Neural cell (in vitro differentiated cells): ENCODE measurements at regions not wholly inside any gene's neighbourhood (a gene's known extent, or its start where the extent isn't known, plus 50 kb on each side); places are given as distances from the start of the nearest gene placed in this dataset.

Experiments used
- H2AFZ ChIP-seq: fragments of 200-600, 300-800 bp; sonication (generic), shearing (Covaris generic); 2 replicates; pipeline ENCODE4 v1.6.0; 2014; ENCODE audit warnings: low read depth, mild to moderate bottlenecking, antibody characterized with exemption, low read length, moderate library complexity
- H3F3A ChIP-seq: fragments of 200-600 bp; shearing (Covaris generic); 2 replicates; pipeline ENCODE4 v1.6.1; 2016; ENCODE audit warnings: mild to moderate bottlenecking, moderate library complexity, mixed read lengths, antibody characterized with exemption, low read length; ENCODE audit not compliant: insufficient read depth, poor library complexity, severe bottlenecking
- H3K27ac ChIP-seq: fragments of 200-600, 300-800 bp; sonication (generic), shearing (Covaris generic); 2 replicates; pipeline ENCODE4 v1.5.1; 2014; ENCODE audit warnings: mild to moderate bottlenecking, low read length, moderate library complexity
- H3K27me3 ChIP-seq: fragments of 300-800, 200-600 bp; sonication (generic), shearing (Covaris generic); 2 replicates; pipeline ENCODE4 v1.6.0; 2014; ENCODE audit warnings: mild to moderate bottlenecking, low read depth, low read length, moderate library complexity; ENCODE audit not compliant: insufficient read depth
- H3K36me3 ChIP-seq: fragments of 300-800, 200-600 bp; sonication (generic), shearing (Covaris generic); 2 replicates; pipeline ENCODE4 v1.5.1; 2014; ENCODE audit warnings: mild to moderate bottlenecking, antibody characterized with exemption, low read length, moderate library complexity; ENCODE audit not compliant: insufficient read depth
- H3K4me2 ChIP-seq: fragments of 300-800, 200-600 bp; sonication (generic), shearing (Covaris generic); 2 replicates; pipeline ENCODE4 v1.6.0; 2014; ENCODE audit warnings: mild to moderate bottlenecking, low read length
- H3K4me3 ChIP-seq: fragments of 300-800, 200-600 bp; sonication (generic), shearing (Covaris generic); 2 replicates; pipeline ENCODE4 v1.5.1; 2014; ENCODE audit warnings: mild to moderate bottlenecking, low read length, moderate library complexity
- H3K79me2 ChIP-seq: fragments of 200-600 bp; shearing (Covaris generic); replicated peaks from 2 replicates; pipeline ENCODE4 v1.6.0; 2014; ENCODE audit warnings: mild to moderate bottlenecking, low read length, moderate library complexity; ENCODE audit not compliant: insufficient read depth
- H3K9ac ChIP-seq: fragments of 300-800, 200-600 bp; sonication (generic), shearing (Covaris generic); 2 replicates; pipeline ENCODE4 v1.6.1; 2016; ENCODE audit warnings: mild to moderate bottlenecking, low read length, mixed read lengths
- H3K9me2 ChIP-seq: fragments of 200-600 bp; shearing (Covaris generic); 2 replicates; pipeline ENCODE4 v1.6.1; 2016; ENCODE audit warnings: mild to moderate bottlenecking, low read length, mixed read lengths; ENCODE audit not compliant: insufficient read depth
- H3K9me3 ChIP-seq: fragments of 200-600, 300-800 bp; sonication (generic), shearing (Covaris generic); 2 replicates; pipeline ENCODE4 v1.6.1; 2016; ENCODE audit warnings: mild to moderate bottlenecking, mixed run types, low read length, moderate library complexity, mixed read lengths
- H4K20me1 ChIP-seq: fragments of 200-600 bp; shearing (Covaris generic); 2 replicates; pipeline ENCODE4 v1.6.1; 2016; ENCODE audit warnings: mild to moderate bottlenecking, mixed run types; ENCODE audit not compliant: insufficient read depth
- EP300 ChIP-seq: fragments of 450-650 bp; conservative IDR thresholded peaks from 2 replicates; pipeline ENCODE4 v1.6.1; 2014; ENCODE audit warnings: antibody characterized with exemption, mild to moderate bottlenecking, moderate library complexity; ENCODE audit not compliant: poor library complexity, severe bottlenecking
- EZH2 ChIP-seq: fragments of 200-600, 300-800 bp; shearing (Covaris generic), sonication (generic); IDR thresholded peaks from 2 replicates; pipeline ENCODE4 v1.6.1; 2014; ENCODE audit warnings: antibody characterized with exemption, low read length, borderline replicate concordance, mild to moderate bottlenecking; ENCODE audit not compliant: insufficient read depth, poor library complexity, severe bottlenecking
- MXI1 ChIP-seq: fragments of 450-650 bp; conservative IDR thresholded peaks from 2 replicates; pipeline ENCODE4 v1.6.1; 2014; ENCODE audit warnings: antibody characterized with exemption, mild to moderate bottlenecking; ENCODE audit not compliant: poor library complexity, severe bottlenecking
- POLR2AphosphoS5 ChIP-seq: IDR thresholded peaks from 2 replicates; pipeline ENCODE4 v1.6.1; 2012
- RAD21 ChIP-seq: fragments of 450-650 bp; conservative IDR thresholded peaks from 2 replicates; pipeline ENCODE4 v1.6.1; 2014; ENCODE audit warnings: antibody characterized with exemption, mild to moderate bottlenecking, moderate library complexity
- SMC3 ChIP-seq: fragments of 450-650 bp; conservative IDR thresholded peaks from 2 replicates; pipeline ENCODE4 v1.6.1; 2014; ENCODE audit warnings: antibody characterized with exemption, mild to moderate bottlenecking, moderate library complexity; ENCODE audit not compliant: poor library complexity
- TAF1 ChIP-seq: IDR thresholded peaks from 2 replicates; pipeline ENCODE4 v1.6.1; 2012; ENCODE audit warnings: low read depth
- TF ChIP-seq, protein P1 (sequence below): fragments of 450-650 bp; IDR thresholded peaks from 2 replicates; pipeline ENCODE4 v1.5.1; 2014; ENCODE audit warnings: antibody characterized with exemption, mild to moderate bottlenecking, moderate library complexity; ENCODE audit not compliant: poor library complexity, severe bottlenecking
- TF ChIP-seq, protein P2 (sequence below): IDR thresholded peaks from 2 replicates; pipeline ENCODE4 v1.6.1; 2012; ENCODE audit warnings: borderline replicate concordance

DNA sequence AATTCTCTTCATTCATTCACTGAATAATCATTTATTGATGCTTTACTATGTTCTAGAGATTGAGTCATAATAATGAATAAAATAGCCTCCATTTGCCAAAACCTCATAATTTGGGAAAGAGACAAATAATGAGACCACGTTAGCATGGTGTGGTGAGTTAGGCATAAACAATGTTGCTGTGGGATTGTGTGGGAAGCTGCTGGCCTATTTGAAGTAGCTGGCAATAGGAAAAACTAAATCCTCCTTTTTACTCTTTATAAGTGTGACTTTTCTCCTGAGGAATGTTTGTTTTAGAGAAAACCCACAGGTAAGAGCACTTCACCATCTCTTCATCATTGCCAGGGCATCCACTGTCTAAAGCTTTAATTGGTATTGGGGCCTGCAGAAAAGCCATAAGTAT is 95.3 kb downstream of the AREG start:
- H3K9me3 ChIP-seq = no peaks in the 10 kb centered on the region
- TF ChIP-seq POLR2AphosphoS5 = no peak
- TF ChIP-seq, protein P1, sequence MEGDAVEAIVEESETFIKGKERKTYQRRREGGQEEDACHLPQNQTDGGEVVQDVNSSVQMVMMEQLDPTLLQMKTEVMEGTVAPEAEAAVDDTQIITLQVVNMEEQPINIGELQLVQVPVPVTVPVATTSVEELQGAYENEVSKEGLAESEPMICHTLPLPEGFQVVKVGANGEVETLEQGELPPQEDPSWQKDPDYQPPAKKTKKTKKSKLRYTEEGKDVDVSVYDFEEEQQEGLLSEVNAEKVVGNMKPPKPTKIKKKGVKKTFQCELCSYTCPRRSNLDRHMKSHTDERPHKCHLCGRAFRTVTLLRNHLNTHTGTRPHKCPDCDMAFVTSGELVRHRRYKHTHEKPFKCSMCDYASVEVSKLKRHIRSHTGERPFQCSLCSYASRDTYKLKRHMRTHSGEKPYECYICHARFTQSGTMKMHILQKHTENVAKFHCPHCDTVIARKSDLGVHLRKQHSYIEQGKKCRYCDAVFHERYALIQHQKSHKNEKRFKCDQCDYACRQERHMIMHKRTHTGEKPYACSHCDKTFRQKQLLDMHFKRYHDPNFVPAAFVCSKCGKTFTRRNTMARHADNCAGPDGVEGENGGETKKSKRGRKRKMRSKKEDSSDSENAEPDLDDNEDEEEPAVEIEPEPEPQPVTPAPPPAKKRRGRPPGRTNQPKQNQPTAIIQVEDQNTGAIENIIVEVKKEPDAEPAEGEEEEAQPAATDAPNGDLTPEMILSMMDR = no peak
- TF ChIP-seq, protein P2, sequence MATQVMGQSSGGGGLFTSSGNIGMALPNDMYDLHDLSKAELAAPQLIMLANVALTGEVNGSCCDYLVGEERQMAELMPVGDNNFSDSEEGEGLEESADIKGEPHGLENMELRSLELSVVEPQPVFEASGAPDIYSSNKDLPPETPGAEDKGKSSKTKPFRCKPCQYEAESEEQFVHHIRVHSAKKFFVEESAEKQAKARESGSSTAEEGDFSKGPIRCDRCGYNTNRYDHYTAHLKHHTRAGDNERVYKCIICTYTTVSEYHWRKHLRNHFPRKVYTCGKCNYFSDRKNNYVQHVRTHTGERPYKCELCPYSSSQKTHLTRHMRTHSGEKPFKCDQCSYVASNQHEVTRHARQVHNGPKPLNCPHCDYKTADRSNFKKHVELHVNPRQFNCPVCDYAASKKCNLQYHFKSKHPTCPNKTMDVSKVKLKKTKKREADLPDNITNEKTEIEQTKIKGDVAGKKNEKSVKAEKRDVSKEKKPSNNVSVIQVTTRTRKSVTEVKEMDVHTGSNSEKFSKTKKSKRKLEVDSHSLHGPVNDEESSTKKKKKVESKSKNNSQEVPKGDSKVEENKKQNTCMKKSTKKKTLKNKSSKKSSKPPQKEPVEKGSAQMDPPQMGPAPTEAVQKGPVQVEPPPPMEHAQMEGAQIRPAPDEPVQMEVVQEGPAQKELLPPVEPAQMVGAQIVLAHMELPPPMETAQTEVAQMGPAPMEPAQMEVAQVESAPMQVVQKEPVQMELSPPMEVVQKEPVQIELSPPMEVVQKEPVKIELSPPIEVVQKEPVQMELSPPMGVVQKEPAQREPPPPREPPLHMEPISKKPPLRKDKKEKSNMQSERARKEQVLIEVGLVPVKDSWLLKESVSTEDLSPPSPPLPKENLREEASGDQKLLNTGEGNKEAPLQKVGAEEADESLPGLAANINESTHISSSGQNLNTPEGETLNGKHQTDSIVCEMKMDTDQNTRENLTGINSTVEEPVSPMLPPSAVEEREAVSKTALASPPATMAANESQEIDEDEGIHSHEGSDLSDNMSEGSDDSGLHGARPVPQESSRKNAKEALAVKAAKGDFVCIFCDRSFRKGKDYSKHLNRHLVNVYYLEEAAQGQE = no peak
- H3K27ac ChIP-seq = no peak overlapping the region
- H3K79me2 ChIP-seq = no peaks in the 10 kb centered on the region
- no peaks in the 10 kb centered on the region for H3F3A ChIP-seq
- no peaks in the 10 kb centered on the region for H3K36me3 ChIP-seq
- no peak overlapping the region for H2AFZ ChIP-seq
- no peaks in the 10 kb centered on the region for H3K9me2 ChIP-seq
- no peak overlapping the region for H3K4me3 ChIP-seq
- no peaks in the 10 kb centered on the region for H4K20me1 ChIP-seq
- no peaks in the 10 kb centered on the region for H3K27me3 ChIP-seq
- no peak overlapping the region for H3K4me2 ChIP-seq
- no peak overlapping the region for H3K9ac ChIP-seq

DNA sequence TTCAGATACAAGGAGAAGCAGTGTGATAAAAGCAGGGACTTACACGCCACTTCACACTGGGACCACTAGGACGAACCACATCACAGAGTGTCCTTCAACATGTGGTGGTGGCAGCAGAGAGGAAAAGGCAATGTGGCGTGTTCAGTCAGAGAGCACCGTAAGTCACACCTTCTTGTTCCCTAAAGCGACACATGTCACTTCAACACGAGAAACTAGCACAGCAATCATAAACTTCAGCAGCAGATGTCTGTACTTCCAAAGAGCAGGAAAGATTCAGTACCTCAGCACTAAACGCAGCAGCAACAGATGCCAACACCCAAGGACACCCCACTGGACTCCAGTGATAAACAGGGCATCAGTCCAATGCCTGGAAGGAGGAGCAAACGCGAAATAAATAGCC is 96.7 kb downstream of the AREG start:
- H3K27me3 ChIP-seq = no peaks in the 10 kb centered on the region
- H3K4me2 ChIP-seq = no peak overlapping the region
- no peak overlapping the region for H2AFZ ChIP-seq
- H3K9ac ChIP-seq = no peak overlapping the region
- no peaks in the 10 kb centered on the region for H3K36me3 ChIP-seq
- H4K20me1 ChIP-seq = no peaks in the 10 kb centered on the region
- H3K9me2 ChIP-seq = no peaks in the 10 kb centered on the region
- no peak overlapping the region for H3K27ac ChIP-seq
- no peaks in the 10 kb centered on the region for H3K79me2 ChIP-seq
- no peaks in the 10 kb centered on the region for H3F3A ChIP-seq
- TF ChIP-seq POLR2AphosphoS5 = no peak
- no peak overlapping the region for H3K4me3 ChIP-seq
- no peaks in the 10 kb centered on the region for H3K9me3 ChIP-seq

DNA sequence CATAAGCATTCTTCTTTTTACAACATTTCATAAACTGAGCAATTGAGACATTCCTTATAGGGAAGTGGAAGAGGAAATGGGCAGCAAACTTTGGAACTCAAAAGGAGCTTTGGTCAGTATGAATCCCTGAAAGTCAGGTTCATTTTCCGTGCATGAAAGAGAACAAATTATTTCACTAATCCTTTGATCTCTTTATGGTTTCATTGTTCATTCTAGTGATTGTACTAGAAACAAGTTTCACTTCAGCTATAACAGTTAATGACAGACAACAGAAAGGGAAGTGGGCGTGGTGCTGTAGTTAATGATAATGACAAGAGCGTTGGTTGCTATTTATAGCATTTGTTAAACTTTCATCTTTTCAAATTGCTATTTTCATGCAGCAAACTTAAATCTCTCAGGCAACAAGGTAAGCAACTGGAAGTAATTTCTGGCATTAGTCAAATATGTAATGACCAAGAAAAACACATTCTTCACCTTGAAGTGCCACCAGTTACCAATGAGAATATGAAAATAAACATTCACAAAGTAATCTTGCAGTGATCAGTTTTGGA is 98.4 kb downstream of the AREG start:
- Histone ChIP-seq H3K9ac (no peak overlapping the region), H3K36me3 (no peaks in the 10 kb centered on the region), H4K20me1 (no peaks in the 10 kb centered on the region), H3K27ac (no peak overlapping the region), H3K9me2 (no peaks in the 10 kb centered on the region), H3K4me2 (no peak overlapping the region), H3K79me2 (no peaks in the 10 kb centered on the region), H3K9me3 (no peaks in the 10 kb centered on the region), H2AFZ (no peak overlapping the region), H3F3A (no peaks in the 10 kb centered on the region), H3K27me3 (no peaks in the 10 kb centered on the region), H3K4me3 (no peak overlapping the region)
- TF ChIP-seq RAD21 (no peak), EP300 (no peak), TAF1 (no peak), MXI1 (no peak), SMC3 (no peak), EZH2 (no peak), POLR2AphosphoS5 (no peak)
- TF ChIP-seq, protein P1 = no peak
- TF ChIP-seq, protein P2 = no peak
